Posterior cingulate gyrus (tissue), 11 donors: ENCODE measurements at regions not wholly inside any gene's neighbourhood (a gene's known extent, or its start where the extent isn't known, plus 50 kb on each side); places are given as distances from the start of the nearest gene placed in this dataset.
"Not testable (repeated sequence)": the region's sequence is repeated elsewhere in the genome, so short reads cannot be mapped to it uniquely, and the experiment has no call there.

Experiments used
- DNase-seq, 10 donors: peaks; one replicate each; pipeline versions ENCODE4 v3.0.0 to v3.0.0-alpha.2; 2020 to 2021; ENCODE audit warnings: mixed read lengths in 3 of 10
- intact Hi-C: fragments of 100-400 bp; cut with DNase I; formaldehyde crosslinking; loops from one replicate; pipeline ENCODE4 v1.15.1; 2023

GRCh38 chr1:222470252-222470805 lies 77.6 kb downstream of the HHIPL2 start:
- intact Hi-C loops, result not testable (repeated sequence)
- DNase-seq, result peak in 1 of 10 donors; percentile 62

GRCh38 chr1:222466150-222466865 lies 81.6 kb downstream of the HHIPL2 start:
- intact Hi-C loops, result loop anchor here (5.0 kb wide), 2 partner anchors 616 to 724 kb away; partner anchors contain the start of gene DUSP10
- DNase-seq, result peak in 1 of 10 donors; percentile 7

DNA sequence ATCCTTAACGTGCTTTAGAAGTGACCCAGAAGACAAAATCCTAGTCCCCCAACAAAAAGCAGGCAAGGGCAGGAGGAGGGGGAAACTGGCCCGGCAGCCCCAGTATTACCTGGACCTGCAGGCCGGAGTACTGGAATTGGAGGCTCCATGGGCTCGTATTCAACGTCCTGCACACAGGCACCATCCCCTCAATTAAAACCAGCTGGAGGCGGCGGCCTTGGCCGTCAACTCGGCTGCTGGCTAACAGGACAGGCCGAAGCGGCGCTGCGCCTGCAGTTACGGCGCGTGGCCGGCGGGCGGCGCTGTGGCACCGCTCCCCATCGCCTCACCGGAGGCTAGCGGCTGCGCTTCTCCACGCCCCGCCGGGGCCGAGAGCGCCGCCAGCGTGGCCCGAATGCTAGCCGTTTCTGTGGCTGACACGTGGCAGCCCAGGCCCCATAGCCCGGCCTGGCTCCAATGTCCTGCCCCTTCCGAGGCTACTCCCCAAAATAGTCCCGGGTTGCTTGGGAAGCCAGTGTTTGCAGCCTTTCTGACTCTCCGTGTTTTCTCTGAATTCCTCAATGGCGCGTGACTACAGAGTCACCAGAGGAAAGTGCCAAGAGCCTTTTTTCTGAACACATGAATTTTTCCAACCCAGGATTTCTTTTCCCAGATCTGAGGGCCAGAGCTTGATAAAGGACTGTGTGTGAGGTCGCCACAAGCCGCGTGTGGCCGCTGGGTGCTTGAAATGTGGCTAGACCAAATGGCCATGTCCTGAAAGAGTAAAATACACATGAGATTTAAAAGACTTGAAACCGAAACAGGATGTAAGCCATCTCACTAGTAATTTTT lies 82.5 kb downstream of the HHIPL2 start:
- peak; percentile 77 to 98 (median 85) for DNase-seq
- intact Hi-C loops, result loop anchor here (1.0 to 5.0 kb wide), 3 partner anchors 169 to 723 kb away; partner anchors contain the start of gene DUSP10

DNA sequence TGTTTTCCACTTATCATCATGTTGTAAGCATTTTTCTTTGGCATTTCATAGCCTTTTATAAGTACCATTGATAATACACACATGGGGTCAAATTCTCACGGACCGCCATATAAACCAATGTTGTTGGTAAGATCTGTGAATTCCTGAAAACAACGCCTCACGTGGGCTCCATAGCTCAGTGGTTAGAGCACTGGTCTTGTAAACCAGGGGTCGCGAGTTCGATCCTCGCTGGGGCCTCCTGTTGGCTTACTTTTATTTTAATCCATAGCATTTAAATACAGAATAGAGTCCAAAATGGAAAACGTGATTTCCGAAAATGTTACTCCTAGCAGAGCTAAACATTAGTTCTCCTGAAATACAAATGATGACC lies 83.1 kb downstream of the HHIPL2 start:
- peak in 7 of 10 donors; percentile 36 to 88 (median 45) for DNase-seq
- intact Hi-C loops, result loop anchor here (1.0 to 5.0 kb wide), 3 partner anchors 169 to 723 kb away; partner anchors contain the start of gene DUSP10

GRCh38 chr1:222463059-222463730 lies 84.7 kb downstream of the HHIPL2 start:
- DNase-seq, result peak in 1 of 10 donors; percentile 8
- intact Hi-C loops, result no loop called here

GRCh38 chr1:222462601-222463000 lies 85.3 kb downstream of the HHIPL2 start:
- no peak for DNase-seq
- intact Hi-C loops, result no loop called here

- DNase-seq, result peak in 1 of 10 donors; percentile 12
- intact Hi-C loops, result no loop called here
These were observed 86.0 kb downstream of the HHIPL2 start for GRCh38 chr1:222461941-222462340.

GRCh38 chr1:222459652-222460051 lies 88.3 kb downstream of the HHIPL2 start:
- intact Hi-C loops, result loop anchor here (5.0 to 10.0 kb wide), 3 partner anchors 355 to 1195 kb away; no protein-coding TSS in a partner anchor
- no peak for DNase-seq

DNA sequence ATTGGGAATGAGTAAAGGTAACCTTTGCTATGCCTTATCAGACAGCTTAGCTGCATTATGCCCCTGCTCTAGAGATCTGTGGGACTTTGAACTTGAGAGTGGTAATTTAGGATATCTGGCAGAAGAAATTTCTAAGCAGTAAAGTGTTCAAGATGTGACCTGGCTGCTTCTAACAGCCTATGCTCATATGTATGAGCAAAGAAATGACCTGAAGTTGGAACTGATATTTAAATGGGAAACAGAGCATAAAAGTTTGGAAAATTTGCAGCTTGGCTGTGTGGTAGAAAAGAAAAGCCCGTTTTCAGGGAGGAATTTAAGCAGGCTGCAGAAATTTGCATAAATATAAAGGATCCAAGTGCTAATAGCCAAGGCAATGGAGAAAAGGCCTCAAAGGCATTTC lies 90.4 kb downstream of the HHIPL2 start:
- intact Hi-C loops, result loop anchor here (5.0 to 10.0 kb wide), 3 partner anchors 353 to 1193 kb away; no protein-coding TSS in a partner anchor
- DNase-seq, result no peak

DNA sequence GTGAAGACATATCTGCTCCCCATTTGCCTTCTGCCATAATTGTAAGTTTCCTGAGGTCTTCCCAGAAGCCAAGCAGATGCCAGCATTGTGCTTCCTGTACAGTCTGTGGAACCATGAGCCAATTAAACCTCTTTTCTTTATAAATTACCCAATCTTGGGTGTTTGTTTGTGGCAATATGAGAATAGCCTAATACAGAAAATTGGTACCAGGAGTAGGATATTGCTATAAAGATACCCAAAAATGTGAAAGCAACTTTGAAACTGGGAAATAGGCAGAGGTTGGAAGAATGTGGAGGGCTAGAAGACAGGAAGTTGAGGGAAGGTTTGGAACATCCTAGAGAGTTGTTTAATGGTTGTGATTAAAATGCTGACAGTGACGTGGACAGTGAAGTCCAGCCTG lies 90.8 kb downstream of the HHIPL2 start:
- DNase-seq, result no peak
- intact Hi-C loops, result loop anchor here (5.0 to 10.0 kb wide), 3 partner anchors 352 to 1192 kb away; no protein-coding TSS in a partner anchor

DNA sequence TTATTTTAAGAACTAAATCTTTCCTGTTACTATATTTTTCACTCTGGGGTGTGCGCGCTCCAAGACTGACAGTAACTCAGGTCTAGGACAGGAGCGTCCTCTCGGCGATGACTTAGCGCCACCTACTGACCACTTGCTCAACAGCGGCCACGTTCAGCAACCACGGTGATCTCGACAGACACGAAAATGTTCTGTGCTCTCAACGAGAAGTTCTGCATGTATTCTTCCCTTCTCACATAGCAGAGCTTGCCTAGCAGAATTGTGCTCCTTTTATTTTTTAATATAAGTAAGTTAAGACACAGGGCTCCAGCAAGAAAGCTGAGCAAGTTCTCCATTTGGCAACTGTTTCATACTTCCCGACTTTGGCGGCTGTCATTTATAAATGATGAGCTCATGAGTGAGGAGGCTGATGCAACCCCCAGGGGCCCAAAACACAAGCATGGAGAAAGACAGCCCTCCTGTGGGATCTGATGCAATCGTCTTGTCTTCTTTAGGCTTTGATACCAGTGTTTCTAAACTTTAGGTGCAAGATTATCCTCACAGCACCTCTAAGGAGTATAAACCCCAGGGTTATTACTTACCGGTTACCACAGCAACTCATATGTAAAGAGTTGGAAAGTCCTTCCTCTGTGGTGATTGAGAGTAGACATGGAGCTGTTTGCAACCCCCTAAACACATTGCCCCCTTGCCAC lies 92.6 kb downstream of the HHIPL2 start:
- intact Hi-C loops, result loop anchor here (5.0 to 10.0 kb wide), 3 partner anchors 351 to 1191 kb away; no protein-coding TSS in a partner anchor
- DNase-seq, result peak; percentile 75 to 98 (median 90)

- intact Hi-C loops, result loop anchor here (5.0 to 10.0 kb wide), 4 partner anchors 350 to 1190 kb away; no protein-coding TSS in a partner anchor
- DNase-seq, result peak in 2 of 10 donors; percentile 14 to 84
These were observed 93.1 kb downstream of the HHIPL2 start for GRCh38 chr1:222454782-222455181.

DNA sequence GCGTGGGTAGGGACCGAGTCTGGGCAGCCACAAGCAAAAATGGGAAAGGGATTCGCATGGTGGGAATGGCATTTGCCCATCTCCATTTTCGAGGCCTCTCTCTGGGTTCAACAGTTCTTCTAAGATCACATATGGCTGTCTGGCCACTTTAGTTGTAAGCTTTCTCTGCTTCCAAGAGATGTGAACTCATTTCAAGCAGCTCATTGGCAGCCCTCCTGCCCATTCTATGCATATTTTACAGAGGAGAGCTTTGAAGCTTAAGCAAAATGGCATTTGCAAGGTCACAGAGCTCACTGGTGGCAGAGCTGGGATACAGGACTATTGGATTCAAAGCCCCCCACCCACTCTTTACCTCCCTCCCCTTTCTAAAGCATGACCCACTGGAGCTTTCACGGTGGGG lies 93.7 kb downstream of the HHIPL2 start:
- DNase-seq, result peak in 1 of 10 donors; percentile 8
- intact Hi-C loops, result loop anchor here (5.0 to 10.0 kb wide), 3 partner anchors 349 to 1189 kb away; no protein-coding TSS in a partner anchor

DNA sequence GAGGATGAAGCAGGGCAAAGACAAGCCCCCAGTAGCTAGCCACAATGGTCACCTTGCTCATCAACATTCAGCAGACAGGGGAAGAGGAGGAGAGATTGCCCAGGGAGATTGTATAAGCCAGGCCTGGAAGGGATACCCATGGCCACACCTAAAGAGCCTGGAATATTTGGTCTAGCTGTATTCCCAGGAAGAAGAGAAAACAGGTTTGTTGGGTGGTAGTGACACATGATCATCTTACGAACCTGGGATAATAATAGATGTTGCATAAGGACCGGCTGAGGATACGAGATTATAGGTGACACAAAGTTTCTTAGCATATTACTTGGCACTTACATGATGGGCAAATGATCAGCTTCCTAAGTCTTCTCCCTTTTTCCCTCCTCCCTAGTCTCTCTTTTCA lies 95.9 kb downstream of the HHIPL2 start:
- peak in 1 of 10 donors; percentile 24 for DNase-seq
- intact Hi-C loops, result loop anchor here (5.0 to 10.0 kb wide), 3 partner anchors 347 to 1187 kb away; no protein-coding TSS in a partner anchor

DNA sequence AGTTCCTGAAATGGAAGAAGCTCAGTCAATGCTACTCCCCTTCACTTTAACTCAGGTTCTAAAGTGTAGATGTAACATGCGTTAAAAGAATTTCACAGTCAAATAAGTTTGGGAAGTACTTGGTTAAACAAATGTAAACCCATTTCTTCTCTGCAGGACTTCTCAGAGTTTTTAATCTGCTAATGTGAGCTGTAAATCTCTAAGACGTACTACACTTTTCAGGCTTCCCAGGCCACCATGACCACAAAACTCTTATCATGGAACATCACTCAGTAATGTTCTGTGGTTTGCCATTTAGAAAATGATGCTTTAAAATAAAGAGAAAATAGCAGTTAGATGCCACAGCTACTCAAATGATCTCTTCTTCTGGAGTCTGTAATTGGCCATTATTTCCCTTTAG lies 104.3 kb downstream of the HHIPL2 start:
- DNase-seq, result no peak
- intact Hi-C loops, result no loop called here

DNA sequence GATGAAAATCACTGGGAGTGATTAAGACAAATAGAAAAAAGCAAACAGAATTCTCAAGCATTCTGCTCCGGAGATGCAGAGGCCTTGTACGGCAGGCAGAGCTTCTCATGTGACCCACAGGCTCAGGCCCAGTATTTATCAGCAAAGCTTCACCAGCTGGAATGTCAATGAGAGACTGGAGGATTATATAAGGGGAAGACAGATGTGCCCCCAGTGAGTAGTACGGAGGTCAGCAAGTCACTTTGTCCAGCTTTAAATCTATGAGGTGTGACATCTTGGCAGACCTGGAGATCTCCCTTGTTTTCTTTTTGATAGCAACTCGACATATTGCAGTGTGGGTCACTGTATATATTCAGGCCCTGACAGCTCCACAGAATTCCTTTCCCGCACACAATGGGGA lies 106.8 kb downstream of the HHIPL2 start:
- DNase-seq, result no peak
- intact Hi-C loops, result no loop called here

- intact Hi-C loops, result no loop called here
- no peak for DNase-seq
These were observed 123.1 kb downstream of the HHIPL2 start for GRCh38 chr1:222424826-222425225.

DNA sequence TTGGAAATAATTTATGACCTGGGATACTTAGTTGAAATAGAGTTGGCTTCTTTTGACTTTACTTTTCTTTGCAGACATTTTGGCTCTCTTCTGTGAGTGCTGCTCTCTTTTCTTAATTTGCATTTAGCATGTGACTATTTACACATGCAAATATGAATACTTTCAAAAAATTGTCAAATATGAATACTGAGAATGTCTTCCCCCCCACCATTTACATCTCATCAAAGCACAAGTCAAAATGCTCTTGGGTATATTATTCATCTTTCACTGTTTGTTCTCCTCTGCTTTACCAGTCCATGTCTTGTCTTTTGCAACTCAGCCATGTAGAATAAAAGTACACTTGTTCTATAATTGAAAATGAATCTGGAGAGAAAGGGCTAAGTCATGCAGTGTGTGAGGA lies 126.5 kb downstream of the HHIPL2 start:
- no peak for DNase-seq
- intact Hi-C loops, result no loop called here

DNA sequence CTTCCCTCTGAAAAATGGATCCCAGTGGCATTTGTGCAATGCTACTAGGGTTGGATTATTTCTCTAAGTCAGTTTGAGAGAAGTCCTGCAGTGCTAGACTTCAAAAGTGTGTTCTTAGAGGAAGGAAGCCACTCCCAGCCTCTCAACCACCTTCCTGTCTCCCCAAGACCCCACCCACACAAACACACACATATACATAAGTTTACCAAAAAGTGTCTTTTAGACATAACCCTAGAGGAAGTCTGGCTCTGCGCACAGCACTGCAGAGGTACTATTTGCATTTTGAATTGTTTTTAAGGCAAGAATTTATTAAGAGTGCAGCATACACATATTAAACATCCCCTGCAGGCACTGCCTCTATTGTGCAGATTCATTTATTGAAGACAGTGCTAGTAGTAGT lies 127.3 kb downstream of the HHIPL2 start:
- intact Hi-C loops, result no loop called here
- no peak for DNase-seq
